Neural progenitor cell (in vitro differentiated cells): ENCODE measurements at regions not wholly inside any gene's neighbourhood (a gene's known extent, or its start where the extent isn't known, plus 50 kb on each side); places are given as distances from the start of the nearest gene placed in this dataset.

ENCODE experiments used
- DNase-seq: peaks from one replicate; pipeline ENCODE4 v3.0.0-alpha.2; 2016; ENCODE audit warnings: low spot score
- H2AFZ ChIP-seq: fragments of 200-600 bp; sonication (generic); replicated peaks from 2 replicates; pipeline ENCODE4 v1.6.1; 2016; ENCODE audit warnings: antibody characterized with exemption
- H3F3A ChIP-seq: fragments of 200-600 bp; sonication (generic); 2 replicates; pipeline ENCODE4 v1.6.1; 2016; ENCODE audit warnings: antibody characterized with exemption, low read depth
- H3K27ac ChIP-seq: fragments of 200-600 bp; sonication (generic); 2 replicates; pipeline ENCODE4 v1.5.1; 2016; ENCODE audit warnings: mild to moderate bottlenecking
- H3K27me3 ChIP-seq: fragments of 200-600 bp; sonication (generic); 2 replicates; pipeline ENCODE4 v1.6.1; 2016; ENCODE audit warnings: mild to moderate bottlenecking, moderate library complexity
- H3K36me3 ChIP-seq: fragments of 200-600 bp; sonication (generic); 2 replicates; pipeline ENCODE4 v1.5.1; 2016
- H3K4me1 ChIP-seq: fragments of 200-600 bp; sonication (generic); 2 replicates; pipeline ENCODE4 v1.6.1; 2016; ENCODE audit warnings: mixed run types
- H3K4me2 ChIP-seq: fragments of 200-600 bp; sonication (generic); 2 replicates; pipeline ENCODE4 v1.6.1; 2016
- H3K4me3 ChIP-seq: fragments of 200-600 bp; sonication (generic); 2 replicates; pipeline ENCODE4 v1.5.1; 2016
- H3K79me2 ChIP-seq: fragments of 200-600 bp; sonication (generic); 2 replicates; pipeline ENCODE4 v1.6.1; 2016; ENCODE audit warnings: low read depth
- H3K9ac ChIP-seq: fragments of 200-600 bp; sonication (generic); 2 replicates; pipeline ENCODE4 v1.6.1; 2016
- H3K9me3 ChIP-seq: fragments of 200-600 bp; sonication (generic); 2 replicates; pipeline ENCODE4 v1.5.1; 2016; ENCODE audit warnings: low read depth
- H4K20me1 ChIP-seq: fragments of 200-600 bp; sonication (generic); 2 replicates; pipeline ENCODE4 v1.6.1; 2016; ENCODE audit warnings: low read depth
- H3K27ac Mint-ChIP-seq: 3 replicates; pipeline ENCODE4 v1.8.0; 2021; ENCODE audit warnings: mixed read lengths
- H3K27me3 Mint-ChIP-seq: 2 replicates; pipeline ENCODE4 v1.8.0; 2022; ENCODE audit warnings: low read depth, mild to moderate bottlenecking, inconsistent platforms, moderate library complexity, mixed read lengths; ENCODE audit not compliant: insufficient read depth
- H3K36me3 Mint-ChIP-seq: 3 replicates; pipeline ENCODE4 v1.8.0; 2021; ENCODE audit warnings: mixed read lengths
- H3K4me1 Mint-ChIP-seq: 3 replicates; pipeline ENCODE4 v1.8.0; 2021; ENCODE audit warnings: mixed read lengths
- H3K4me3 Mint-ChIP-seq: 3 replicates; pipeline ENCODE4 v1.8.0; 2021; ENCODE audit warnings: mild to moderate bottlenecking, moderate library complexity, mixed read lengths
- H3K9me3 Mint-ChIP-seq: 3 replicates; pipeline ENCODE4 v1.8.0; 2020; ENCODE audit warnings: mixed read lengths
- EZH2 ChIP-seq: fragments of 200-600 bp; sonication (generic); IDR thresholded peaks from 2 replicates; pipeline ENCODE4 v1.6.1; 2017; ENCODE audit warnings: antibody characterized with exemption, mild to moderate bottlenecking, moderate library complexity
- EZH2phosphoT487 ChIP-seq: fragments of 200-600 bp; sonication (generic); IDR thresholded peaks from 2 replicates; pipeline ENCODE4 v1.6.1; 2017; ENCODE audit warnings: antibody characterized with exemption
- TF ChIP-seq, protein P1 (sequence below): fragments of 200-600 bp; sonication (generic); IDR thresholded peaks from 2 replicates; pipeline ENCODE4 v1.5.1; 2017; ENCODE audit warnings: antibody characterized with exemption, mild to moderate bottlenecking

DNA sequence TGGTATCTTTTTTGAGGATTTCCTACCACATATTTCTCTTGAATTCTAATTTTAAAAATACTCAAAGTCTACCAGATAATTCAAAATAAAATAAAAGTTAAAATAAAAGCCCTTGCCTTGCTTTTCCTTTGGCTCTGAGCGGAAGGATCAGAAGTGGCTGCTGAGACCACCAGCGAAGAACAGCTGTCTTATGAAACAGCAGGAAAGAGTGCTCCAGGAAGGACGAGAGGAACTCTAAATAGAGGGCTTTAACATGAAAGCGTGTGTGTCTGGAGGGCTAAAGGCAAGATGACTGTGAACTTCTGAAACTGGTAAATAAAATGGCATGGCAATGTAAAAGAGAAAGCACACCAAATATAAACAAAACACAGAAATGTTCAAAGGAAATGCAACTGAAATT lies 521.5 kb upstream of the SPRY2 start:
- no peaks in the 10 kb centered on the region for H4K20me1 ChIP-seq
- no peaks in the 10 kb centered on the region for H3K9me3 ChIP-seq
- H3K9ac ChIP-seq: no peak overlapping the region
- peaks cover 13% of the 10 kb centered on the region for H3K4me1 ChIP-seq
- H3K4me1 Mint-ChIP-seq: peaks cover 20% of the 10 kb centered on the region
- H3K36me3 Mint-ChIP-seq: peaks cover 2% of the 10 kb centered on the region
- H3K27ac Mint-ChIP-seq: no peak overlapping the region
- H3K4me2 ChIP-seq: no peak overlapping the region
- no peak overlapping the region for H2AFZ ChIP-seq
- H3K27me3 ChIP-seq: no peaks in the 10 kb centered on the region
- no peak overlapping the region for H3K4me3 Mint-ChIP-seq
- peaks cover 2% of the 10 kb centered on the region for H3K27me3 Mint-ChIP-seq
- H3F3A ChIP-seq: no peaks in the 10 kb centered on the region
- peaks cover 6% of the 10 kb centered on the region for H3K9me3 Mint-ChIP-seq
- no peaks in the 10 kb centered on the region for H3K36me3 ChIP-seq
- DNase-seq: no peak
- no peak overlapping the region for H3K27ac ChIP-seq
- TF ChIP-seq EZH2: no peak
- TF ChIP-seq, protein P1, sequence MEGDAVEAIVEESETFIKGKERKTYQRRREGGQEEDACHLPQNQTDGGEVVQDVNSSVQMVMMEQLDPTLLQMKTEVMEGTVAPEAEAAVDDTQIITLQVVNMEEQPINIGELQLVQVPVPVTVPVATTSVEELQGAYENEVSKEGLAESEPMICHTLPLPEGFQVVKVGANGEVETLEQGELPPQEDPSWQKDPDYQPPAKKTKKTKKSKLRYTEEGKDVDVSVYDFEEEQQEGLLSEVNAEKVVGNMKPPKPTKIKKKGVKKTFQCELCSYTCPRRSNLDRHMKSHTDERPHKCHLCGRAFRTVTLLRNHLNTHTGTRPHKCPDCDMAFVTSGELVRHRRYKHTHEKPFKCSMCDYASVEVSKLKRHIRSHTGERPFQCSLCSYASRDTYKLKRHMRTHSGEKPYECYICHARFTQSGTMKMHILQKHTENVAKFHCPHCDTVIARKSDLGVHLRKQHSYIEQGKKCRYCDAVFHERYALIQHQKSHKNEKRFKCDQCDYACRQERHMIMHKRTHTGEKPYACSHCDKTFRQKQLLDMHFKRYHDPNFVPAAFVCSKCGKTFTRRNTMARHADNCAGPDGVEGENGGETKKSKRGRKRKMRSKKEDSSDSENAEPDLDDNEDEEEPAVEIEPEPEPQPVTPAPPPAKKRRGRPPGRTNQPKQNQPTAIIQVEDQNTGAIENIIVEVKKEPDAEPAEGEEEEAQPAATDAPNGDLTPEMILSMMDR: no peak
- no peak for TF ChIP-seq EZH2phosphoT487
- H3K4me3 ChIP-seq: no peak overlapping the region
- no peaks in the 10 kb centered on the region for H3K79me2 ChIP-seq

- Histone ChIP-seq H3K9ac (no peak overlapping the region), H3K36me3 (no peaks in the 10 kb centered on the region), H3K27me3 (no peaks in the 10 kb centered on the region), H3K79me2 (no peaks in the 10 kb centered on the region), H3K9me3 (no peaks in the 10 kb centered on the region), H3F3A (no peaks in the 10 kb centered on the region), H4K20me1 (no peaks in the 10 kb centered on the region), H3K27ac (no peak overlapping the region), H3K4me2 (no peak overlapping the region), H3K4me1 (peaks cover 13% of the 10 kb centered on the region), H2AFZ (no peak overlapping the region), H3K4me3 (no peak overlapping the region)
- DNase-seq: no peak
- Mint-ChIP-seq H3K4me3 (no peak overlapping the region), H3K4me1 (peaks cover 20% of the 10 kb centered on the region), H3K9me3 (peaks cover 6% of the 10 kb centered on the region), H3K36me3 (peaks cover 2% of the 10 kb centered on the region), H3K27me3 (peaks cover 2% of the 10 kb centered on the region), H3K27ac (no peak overlapping the region)
- TF ChIP-seq EZH2 (no peak), EZH2phosphoT487 (no peak)
- TF ChIP-seq, protein P1: no peak
These were observed 519.9 kb upstream of the SPRY2 start for GRCh38 chr13:80860845-80861244.

DNA sequence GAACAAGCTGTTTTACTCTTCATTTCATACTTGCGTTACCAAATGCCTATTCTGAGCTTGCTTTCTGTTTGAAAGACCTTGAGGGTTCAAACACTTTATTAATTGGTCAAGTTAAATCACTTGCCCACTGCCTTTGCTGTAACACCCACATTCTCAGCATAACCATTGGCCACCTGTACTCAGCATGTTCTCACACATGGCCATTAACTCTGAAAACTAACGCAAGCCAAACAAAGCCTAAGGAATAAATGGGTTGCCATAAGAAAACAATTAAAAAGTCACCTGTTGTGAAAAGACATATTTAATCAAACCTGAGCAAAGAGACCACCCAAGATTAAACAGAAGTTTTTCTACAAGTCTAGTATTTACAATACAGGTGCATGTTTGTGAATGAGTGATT lies 517.2 kb upstream of the SPRY2 start:
- Histone ChIP-seq H2AFZ (peak overlapping the region; percentile 51), H3K36me3 (no peaks in the 10 kb centered on the region), H4K20me1 (no peaks in the 10 kb centered on the region), H3F3A (no peaks in the 10 kb centered on the region), H3K9ac (no peak overlapping the region), H3K27me3 (no peaks in the 10 kb centered on the region), H3K9me3 (no peaks in the 10 kb centered on the region), H3K27ac (peak overlapping the region; percentile 5), H3K4me2 (no peak overlapping the region), H3K4me1 (peaks cover 13% of the 10 kb centered on the region), H3K79me2 (no peaks in the 10 kb centered on the region), H3K4me3 (no peak overlapping the region)
- no peak for TF ChIP-seq EZH2phosphoT487
- TF ChIP-seq EZH2: no peak
- TF ChIP-seq, protein P1: no peak
- Mint-ChIP-seq H3K27ac (no peak overlapping the region), H3K9me3 (no peaks in the 10 kb centered on the region), H3K36me3 (no peaks in the 10 kb centered on the region), H3K4me1 (peaks cover 20% of the 10 kb centered on the region), H3K4me3 (no peak overlapping the region), H3K27me3 (peaks cover 2% of the 10 kb centered on the region)
- peak; percentile 9 for DNase-seq
